ENCODE measurements at regions not wholly inside any gene's neighbourhood (a gene's known extent, or its start where the extent isn't known, plus 50 kb on each side); places are given as distances from the start of the nearest gene placed in this dataset.

DNA sequence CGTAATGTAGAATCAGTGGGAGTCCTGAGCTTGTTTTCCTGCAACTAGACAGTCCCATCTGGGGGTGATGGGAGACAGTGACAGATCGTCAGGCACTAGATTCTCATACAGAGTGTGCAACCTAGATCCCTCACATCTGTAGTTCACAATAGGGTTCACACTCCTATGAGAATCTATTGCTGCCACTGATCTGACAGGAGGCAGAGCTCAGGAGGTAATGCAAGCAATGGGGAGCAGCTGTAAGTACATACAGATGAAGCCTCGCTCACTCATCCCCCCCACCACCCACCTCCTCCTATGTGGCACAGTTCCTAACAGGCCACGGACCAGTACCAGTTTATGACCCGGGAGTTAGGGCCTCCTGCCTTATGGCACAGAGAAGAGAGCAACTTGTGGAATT is 116.2 kb upstream of the PIK3R1 start:
- H3K4me3 ChIP-seq = no peak overlapping the region
- TF ChIP-seq, protein P1, sequence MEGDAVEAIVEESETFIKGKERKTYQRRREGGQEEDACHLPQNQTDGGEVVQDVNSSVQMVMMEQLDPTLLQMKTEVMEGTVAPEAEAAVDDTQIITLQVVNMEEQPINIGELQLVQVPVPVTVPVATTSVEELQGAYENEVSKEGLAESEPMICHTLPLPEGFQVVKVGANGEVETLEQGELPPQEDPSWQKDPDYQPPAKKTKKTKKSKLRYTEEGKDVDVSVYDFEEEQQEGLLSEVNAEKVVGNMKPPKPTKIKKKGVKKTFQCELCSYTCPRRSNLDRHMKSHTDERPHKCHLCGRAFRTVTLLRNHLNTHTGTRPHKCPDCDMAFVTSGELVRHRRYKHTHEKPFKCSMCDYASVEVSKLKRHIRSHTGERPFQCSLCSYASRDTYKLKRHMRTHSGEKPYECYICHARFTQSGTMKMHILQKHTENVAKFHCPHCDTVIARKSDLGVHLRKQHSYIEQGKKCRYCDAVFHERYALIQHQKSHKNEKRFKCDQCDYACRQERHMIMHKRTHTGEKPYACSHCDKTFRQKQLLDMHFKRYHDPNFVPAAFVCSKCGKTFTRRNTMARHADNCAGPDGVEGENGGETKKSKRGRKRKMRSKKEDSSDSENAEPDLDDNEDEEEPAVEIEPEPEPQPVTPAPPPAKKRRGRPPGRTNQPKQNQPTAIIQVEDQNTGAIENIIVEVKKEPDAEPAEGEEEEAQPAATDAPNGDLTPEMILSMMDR (IDR thresholded peaks at IDR 0.05) = no peak
- TF ChIP-seq POLR2A (IDR thresholded peaks at IDR 0.05) (no peak), EP300 (IDR thresholded peaks at IDR 0.05) (no peak)
- no peaks in the 10 kb centered on the region for H3K4me1 ChIP-seq
- no peaks in the 10 kb centered on the region for H3K36me3 ChIP-seq
- WGBS, 2 donors = 85 to 87% methylated on average over 5 of the region's 5 CpGs
- H3K27me3 ChIP-seq = no peaks in the 10 kb centered on the region
- peaks cover 0 to 2% (median 0%) of the 10 kb centered on the region in 4 donors for H3K9me3 ChIP-seq
- H3K27ac ChIP-seq = no peak overlapping the region
- no peak for DNase-seq (ENCODE audit: low spot score in 2 of 2)

DNA sequence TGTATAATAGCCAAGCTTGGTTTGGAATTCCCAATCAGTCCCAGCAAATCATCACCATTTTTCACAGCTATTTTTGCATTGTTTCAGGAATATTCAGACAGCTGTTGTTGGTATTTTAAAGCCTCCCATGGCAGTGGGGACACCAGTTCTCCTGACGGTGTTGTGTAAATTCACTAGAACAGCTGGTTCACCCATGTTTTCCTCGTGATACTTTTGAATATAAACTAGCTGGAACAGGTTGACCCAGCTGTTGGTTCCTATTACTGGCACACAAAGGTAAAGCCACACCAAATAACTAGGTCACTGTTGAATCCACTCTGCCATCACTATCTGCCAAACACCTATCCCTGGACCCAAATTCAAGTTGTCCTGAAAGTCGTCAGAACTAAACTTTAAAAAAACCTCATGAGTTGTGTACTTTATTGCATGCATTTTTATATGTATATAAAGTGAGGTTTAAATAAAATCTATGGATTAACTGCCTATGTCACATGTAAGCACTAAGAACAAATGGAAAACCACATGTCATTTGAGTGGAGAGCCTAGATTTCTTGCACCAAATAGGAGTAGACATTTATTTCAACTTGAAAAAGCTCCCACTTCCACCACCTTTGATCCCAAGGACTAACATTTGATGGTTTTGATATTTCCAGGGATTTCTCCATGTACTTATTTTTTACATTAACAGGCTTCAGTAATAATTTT is 121.9 kb upstream of the PIK3R1 start:
- Histone ChIP-seq H3K4me1 (peaks cover 0 to 3% (median 0%) of the 10 kb centered on the region in 4 donors), H3K9me3 (no peaks in the 10 kb centered on the region), H3K27ac (no peak overlapping the region), H3K36me3 (no peaks in the 10 kb centered on the region), H3K4me3 (no peak overlapping the region), H3K27me3 (no peaks in the 10 kb centered on the region)
- no peak for DNase-seq (ENCODE audit: low spot score in 2 of 2)
- TF ChIP-seq POLR2A (IDR thresholded peaks at IDR 0.05) (no peak), EP300 (IDR thresholded peaks at IDR 0.05) (no peak)
- TF ChIP-seq, protein P1 (IDR thresholded peaks at IDR 0.05) = no peak
- WGBS, 2 donors = 92 to 93% methylated on average over 3 of the region's 3 CpGs

DNA sequence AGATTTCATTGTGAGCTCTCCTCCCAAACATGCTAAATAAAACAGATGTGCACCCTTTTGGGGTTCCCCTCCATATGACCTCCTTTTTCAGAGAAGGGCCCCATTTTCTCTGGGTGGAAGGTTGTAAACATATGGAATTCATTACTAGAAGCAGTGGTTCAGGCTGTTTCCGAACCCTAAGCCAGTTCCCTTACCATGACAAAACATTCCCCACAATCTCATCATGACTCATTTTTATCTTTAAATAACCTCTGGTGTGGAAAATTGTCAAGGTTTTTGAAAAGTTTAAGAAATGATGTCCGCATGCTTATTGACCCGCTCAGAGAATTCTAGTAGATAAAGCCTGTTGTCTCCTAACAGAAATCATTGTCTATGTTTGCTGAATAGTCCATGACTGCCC is 127.3 kb upstream of the PIK3R1 start:
- no peak for DNase-seq (ENCODE audit: low spot score in 2 of 2)
- Histone ChIP-seq H3K27ac (peak overlapping the region in 2 of 4 donors; percentile 74 to 78), H3K36me3 (no peaks in the 10 kb centered on the region), H3K4me1 (peaks cover 0 to 37% (median 9%) of the 10 kb centered on the region in 4 donors), H3K27me3 (no peaks in the 10 kb centered on the region), H3K9me3 (no peaks in the 10 kb centered on the region), H3K4me3 (no peak overlapping the region)
- TF ChIP-seq POLR2A (IDR thresholded peaks at IDR 0.05) (no peak), EP300 (IDR thresholded peaks at IDR 0.05) (no peak)
- TF ChIP-seq, protein P1 (IDR thresholded peaks at IDR 0.05) = no peak
- WGBS, 2 donors = 68 to 72% methylated on average over 3 of the region's 3 CpGs

DNA sequence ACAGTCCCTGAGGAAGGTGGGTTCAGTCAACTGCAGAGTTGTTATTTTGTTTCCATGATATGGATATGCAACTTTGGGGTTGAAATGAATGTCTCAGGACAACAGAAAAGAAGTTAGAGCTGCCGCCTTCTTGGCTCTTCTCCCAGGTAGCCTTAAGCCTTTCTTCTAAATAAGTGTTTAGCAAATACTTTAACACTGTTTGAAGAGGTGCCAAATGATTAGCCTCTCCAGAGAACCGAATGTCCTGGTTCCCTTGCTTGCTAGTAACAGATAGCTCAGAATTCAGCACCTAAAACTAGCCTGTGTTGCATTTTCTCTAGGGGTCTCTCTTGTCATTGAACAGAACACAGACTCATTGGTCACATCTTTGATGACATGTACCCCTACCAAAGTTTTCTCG is 127.7 kb upstream of the PIK3R1 start:
- 51 to 52% methylated on average over 3 of the region's 3 CpGs for WGBS, 2 donors
- no peaks in the 10 kb centered on the region for H3K27me3 ChIP-seq

DNA sequence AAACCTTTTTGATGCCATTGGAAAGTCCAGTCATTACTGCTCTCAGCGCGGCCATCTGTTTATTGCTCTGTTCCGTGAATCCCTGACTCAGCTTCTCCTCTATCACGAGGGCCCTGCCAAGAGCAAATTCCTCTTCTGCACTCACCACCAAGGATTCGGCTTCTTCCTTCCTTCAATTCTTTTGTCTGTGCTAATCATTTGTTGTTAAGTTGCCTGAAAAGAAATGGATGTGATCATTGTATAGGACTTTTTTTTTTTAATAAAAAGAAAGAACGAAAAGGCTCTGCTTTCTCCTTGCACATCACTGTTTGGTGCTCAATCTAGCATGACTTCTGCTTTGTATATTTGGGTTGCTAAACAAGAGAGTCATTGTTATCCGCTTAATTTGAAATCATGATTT is 128.7 kb upstream of the PIK3R1 start:
- peak overlapping the region; percentile 21 to 78 (median 60) for H3K27ac ChIP-seq
- H3K4me1 ChIP-seq = peaks cover 0 to 37% (median 9%) of the 10 kb centered on the region in 4 donors
- H3K9me3 ChIP-seq = no peaks in the 10 kb centered on the region
- H3K27me3 ChIP-seq = no peaks in the 10 kb centered on the region
- no peak for TF ChIP-seq POLR2A (IDR thresholded peaks at IDR 0.05)
- TF ChIP-seq, protein P1 (IDR thresholded peaks at IDR 0.05) = no peak
- TF ChIP-seq EP300 (IDR thresholded peaks at IDR 0.05) = peak in 1 of 2 donors; percentile 81
- DNase-seq (ENCODE audit: low spot score in 2 of 2) = peak; percentile 21 to 73
- H3K4me3 ChIP-seq = no peak overlapping the region
- H3K36me3 ChIP-seq = no peaks in the 10 kb centered on the region
- 13 to 22% methylated on average over 7 of the region's 7 CpGs for WGBS, 2 donors

More for the DNA sequence above, 127.7 kb upstream of the PIK3R1 start:
- H3K27ac ChIP-seq = peak overlapping the region in 2 of 4 donors; percentile 74 to 78
- H3K4me1 ChIP-seq = peaks cover 0 to 37% (median 9%) of the 10 kb centered on the region in 4 donors
- no peak for TF ChIP-seq EP300 (IDR thresholded peaks at IDR 0.05)
- TF ChIP-seq, protein P1 (IDR thresholded peaks at IDR 0.05) = no peak
- no peak for TF ChIP-seq POLR2A (IDR thresholded peaks at IDR 0.05)
- no peaks in the 10 kb centered on the region for H3K36me3 ChIP-seq
- DNase-seq (ENCODE audit: low spot score in 2 of 2) = no peak
- no peaks in the 10 kb centered on the region for H3K9me3 ChIP-seq
- H3K4me3 ChIP-seq = no peak overlapping the region

All from tibial nerve (tissue), 4 donors.